ENCODE measurements at regions not wholly inside any gene's neighbourhood (a gene's known extent, or its start where the extent isn't known, plus 50 kb on each side); places are given as distances from the start of the nearest gene placed in this dataset.
"Not testable (repeated sequence)": the region's sequence is repeated elsewhere in the genome, so short reads cannot be mapped to it uniquely, and the experiment has no call there.

DNA sequence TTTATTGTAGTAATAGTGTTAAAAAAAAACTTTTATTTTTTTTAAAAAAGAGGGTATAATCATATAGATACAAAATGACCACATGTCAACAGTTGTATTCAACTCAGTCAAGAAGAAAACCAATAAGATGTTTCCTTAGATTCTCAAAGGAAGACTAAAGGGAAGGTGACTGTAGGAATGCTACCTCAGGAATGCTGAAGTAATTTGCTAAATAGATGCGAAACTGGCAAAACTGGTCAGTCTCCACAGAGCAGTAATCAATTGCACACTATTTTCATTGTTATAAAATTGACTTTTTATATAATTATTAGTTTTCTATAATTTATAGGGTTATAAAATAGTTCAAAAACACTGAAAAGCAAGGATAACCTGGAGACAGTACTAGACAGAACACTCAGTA lies 204.8 kb downstream of the GABRG2 start:
- no peaks in the 10 kb centered on the region for H3F3A ChIP-seq (ENCODE audit: insufficient read depth, low read length, poor library complexity, severe bottlenecking)
- TF ChIP-seq POLR2AphosphoS5 (IDR thresholded peaks at IDR 0.05) (no peak), RAD21 (conservative IDR thresholded peaks at IDR 0.05) (no peak), TAF1 (IDR thresholded peaks at IDR 0.05; ENCODE audit: low read depth) (no peak), EZH2 (IDR thresholded peaks at IDR 0.05; ENCODE audit: borderline replicate concordance, insufficient read depth, low read length, poor library complexity, severe bottlenecking) (no peak), EP300 (conservative IDR thresholded peaks at IDR 0.05; ENCODE audit: poor library complexity, severe bottlenecking) (no peak), SMC3 (conservative IDR thresholded peaks at IDR 0.05; ENCODE audit: poor library complexity) (no peak), MXI1 (conservative IDR thresholded peaks at IDR 0.05; ENCODE audit: poor library complexity, severe bottlenecking) (no peak)
- TF ChIP-seq, protein P1, sequence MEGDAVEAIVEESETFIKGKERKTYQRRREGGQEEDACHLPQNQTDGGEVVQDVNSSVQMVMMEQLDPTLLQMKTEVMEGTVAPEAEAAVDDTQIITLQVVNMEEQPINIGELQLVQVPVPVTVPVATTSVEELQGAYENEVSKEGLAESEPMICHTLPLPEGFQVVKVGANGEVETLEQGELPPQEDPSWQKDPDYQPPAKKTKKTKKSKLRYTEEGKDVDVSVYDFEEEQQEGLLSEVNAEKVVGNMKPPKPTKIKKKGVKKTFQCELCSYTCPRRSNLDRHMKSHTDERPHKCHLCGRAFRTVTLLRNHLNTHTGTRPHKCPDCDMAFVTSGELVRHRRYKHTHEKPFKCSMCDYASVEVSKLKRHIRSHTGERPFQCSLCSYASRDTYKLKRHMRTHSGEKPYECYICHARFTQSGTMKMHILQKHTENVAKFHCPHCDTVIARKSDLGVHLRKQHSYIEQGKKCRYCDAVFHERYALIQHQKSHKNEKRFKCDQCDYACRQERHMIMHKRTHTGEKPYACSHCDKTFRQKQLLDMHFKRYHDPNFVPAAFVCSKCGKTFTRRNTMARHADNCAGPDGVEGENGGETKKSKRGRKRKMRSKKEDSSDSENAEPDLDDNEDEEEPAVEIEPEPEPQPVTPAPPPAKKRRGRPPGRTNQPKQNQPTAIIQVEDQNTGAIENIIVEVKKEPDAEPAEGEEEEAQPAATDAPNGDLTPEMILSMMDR (IDR thresholded peaks at IDR 0.05; ENCODE audit: poor library complexity, severe bottlenecking): no peak
- TF ChIP-seq, protein P2, sequence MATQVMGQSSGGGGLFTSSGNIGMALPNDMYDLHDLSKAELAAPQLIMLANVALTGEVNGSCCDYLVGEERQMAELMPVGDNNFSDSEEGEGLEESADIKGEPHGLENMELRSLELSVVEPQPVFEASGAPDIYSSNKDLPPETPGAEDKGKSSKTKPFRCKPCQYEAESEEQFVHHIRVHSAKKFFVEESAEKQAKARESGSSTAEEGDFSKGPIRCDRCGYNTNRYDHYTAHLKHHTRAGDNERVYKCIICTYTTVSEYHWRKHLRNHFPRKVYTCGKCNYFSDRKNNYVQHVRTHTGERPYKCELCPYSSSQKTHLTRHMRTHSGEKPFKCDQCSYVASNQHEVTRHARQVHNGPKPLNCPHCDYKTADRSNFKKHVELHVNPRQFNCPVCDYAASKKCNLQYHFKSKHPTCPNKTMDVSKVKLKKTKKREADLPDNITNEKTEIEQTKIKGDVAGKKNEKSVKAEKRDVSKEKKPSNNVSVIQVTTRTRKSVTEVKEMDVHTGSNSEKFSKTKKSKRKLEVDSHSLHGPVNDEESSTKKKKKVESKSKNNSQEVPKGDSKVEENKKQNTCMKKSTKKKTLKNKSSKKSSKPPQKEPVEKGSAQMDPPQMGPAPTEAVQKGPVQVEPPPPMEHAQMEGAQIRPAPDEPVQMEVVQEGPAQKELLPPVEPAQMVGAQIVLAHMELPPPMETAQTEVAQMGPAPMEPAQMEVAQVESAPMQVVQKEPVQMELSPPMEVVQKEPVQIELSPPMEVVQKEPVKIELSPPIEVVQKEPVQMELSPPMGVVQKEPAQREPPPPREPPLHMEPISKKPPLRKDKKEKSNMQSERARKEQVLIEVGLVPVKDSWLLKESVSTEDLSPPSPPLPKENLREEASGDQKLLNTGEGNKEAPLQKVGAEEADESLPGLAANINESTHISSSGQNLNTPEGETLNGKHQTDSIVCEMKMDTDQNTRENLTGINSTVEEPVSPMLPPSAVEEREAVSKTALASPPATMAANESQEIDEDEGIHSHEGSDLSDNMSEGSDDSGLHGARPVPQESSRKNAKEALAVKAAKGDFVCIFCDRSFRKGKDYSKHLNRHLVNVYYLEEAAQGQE (IDR thresholded peaks at IDR 0.05; ENCODE audit: borderline replicate concordance): no peak
- no peak overlapping the region for H2AFZ ChIP-seq (ENCODE audit: low read depth, low read length)
- H3K9me2 ChIP-seq (ENCODE audit: insufficient read depth, low read length): no peaks in the 10 kb centered on the region
- H3K4me2 ChIP-seq (ENCODE audit: low read length): no peak overlapping the region
- H3K27ac ChIP-seq (ENCODE audit: low read length): no peak overlapping the region
- H3K79me2 ChIP-seq (replicated peaks; ENCODE audit: insufficient read depth, low read length): no peaks in the 10 kb centered on the region
- H3K36me3 ChIP-seq (ENCODE audit: insufficient read depth, low read length): no peaks in the 10 kb centered on the region
- no peaks in the 10 kb centered on the region for H3K27me3 ChIP-seq (ENCODE audit: insufficient read depth, low read depth, low read length)
- no peaks in the 10 kb centered on the region for H4K20me1 ChIP-seq (ENCODE audit: insufficient read depth)
- H3K9me3 ChIP-seq (ENCODE audit: low read length): no peaks in the 10 kb centered on the region
- H3K9ac ChIP-seq (ENCODE audit: low read length): no peak overlapping the region
- H3K4me3 ChIP-seq (ENCODE audit: low read length): no peak overlapping the region

DNA sequence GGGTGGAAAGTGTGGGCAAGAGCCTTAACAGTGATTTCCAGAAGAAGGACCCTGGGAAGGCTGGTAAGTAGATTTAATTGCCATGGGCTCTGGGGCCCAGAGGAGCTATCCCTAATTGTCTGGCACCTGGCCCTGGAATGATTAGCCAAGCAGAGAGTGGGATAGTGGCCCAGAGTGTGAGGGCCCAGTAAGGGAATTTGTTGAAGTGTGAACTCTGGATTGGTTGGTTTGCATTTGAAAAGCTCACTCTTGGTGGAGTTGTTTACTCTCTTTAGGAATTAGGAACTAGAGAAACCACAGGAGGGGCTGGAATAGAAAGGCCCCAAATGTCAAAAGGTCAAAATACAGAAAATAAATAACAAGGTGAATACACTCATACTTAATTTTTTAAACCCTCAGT lies 207.1 kb downstream of the GABRG2 start:
- Histone ChIP-seq H3K9me3 (ENCODE audit: low read length) (no peaks in the 10 kb centered on the region), H3K9me2 (ENCODE audit: insufficient read depth, low read length) (no peaks in the 10 kb centered on the region), H3K9ac (ENCODE audit: low read length) (no peak overlapping the region), H3K27ac (ENCODE audit: low read length) (no peak overlapping the region), H4K20me1 (ENCODE audit: insufficient read depth) (no peaks in the 10 kb centered on the region), H2AFZ (ENCODE audit: low read depth, low read length) (no peak overlapping the region), H3F3A (ENCODE audit: insufficient read depth, low read length, poor library complexity, severe bottlenecking) (no peaks in the 10 kb centered on the region), H3K79me2 (replicated peaks; ENCODE audit: insufficient read depth, low read length) (no peaks in the 10 kb centered on the region), H3K4me3 (ENCODE audit: low read length) (no peak overlapping the region), H3K36me3 (ENCODE audit: insufficient read depth, low read length) (no peaks in the 10 kb centered on the region), H3K27me3 (ENCODE audit: insufficient read depth, low read depth, low read length) (no peaks in the 10 kb centered on the region), H3K4me2 (ENCODE audit: low read length) (no peak overlapping the region)
- TF ChIP-seq POLR2AphosphoS5 (IDR thresholded peaks at IDR 0.05) (no peak), TAF1 (IDR thresholded peaks at IDR 0.05; ENCODE audit: low read depth) (no peak), MXI1 (conservative IDR thresholded peaks at IDR 0.05; ENCODE audit: poor library complexity, severe bottlenecking) (no peak), SMC3 (conservative IDR thresholded peaks at IDR 0.05; ENCODE audit: poor library complexity) (no peak), EP300 (conservative IDR thresholded peaks at IDR 0.05; ENCODE audit: poor library complexity, severe bottlenecking) (no peak), EZH2 (IDR thresholded peaks at IDR 0.05; ENCODE audit: borderline replicate concordance, insufficient read depth, low read length, poor library complexity, severe bottlenecking) (no peak), RAD21 (conservative IDR thresholded peaks at IDR 0.05) (no peak)
- TF ChIP-seq, protein P2 (IDR thresholded peaks at IDR 0.05; ENCODE audit: borderline replicate concordance): no peak
- TF ChIP-seq, protein P1 (IDR thresholded peaks at IDR 0.05; ENCODE audit: poor library complexity, severe bottlenecking): no peak

DNA sequence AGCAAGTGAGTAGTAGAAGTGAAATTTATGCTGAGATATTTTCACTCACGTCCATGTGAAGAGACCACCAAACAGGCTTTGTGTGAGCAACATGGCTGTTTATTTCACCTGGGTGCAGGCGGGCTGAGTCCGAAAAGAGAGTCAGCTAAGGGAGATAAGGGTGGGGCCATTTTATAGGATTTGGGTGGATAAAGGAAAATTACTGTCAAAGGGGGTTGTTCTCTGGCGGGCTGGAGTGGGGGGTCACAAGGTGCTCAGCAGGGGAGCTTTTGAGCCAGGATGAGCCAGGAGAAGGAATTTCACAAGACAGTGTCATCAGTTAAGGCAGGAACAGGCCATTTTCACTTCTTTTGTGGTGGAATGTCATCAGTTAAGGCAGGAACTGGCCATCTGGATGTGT lies 207.8 kb downstream of the GABRG2 start:
- H3K4me2 ChIP-seq (ENCODE audit: low read length); H3K9me2 ChIP-seq (ENCODE audit: insufficient read depth, low read length); H3K4me3 ChIP-seq (ENCODE audit: low read length); H3K27me3 ChIP-seq (ENCODE audit: insufficient read depth, low read depth, low read length); H3K9ac ChIP-seq (ENCODE audit: low read length); H4K20me1 ChIP-seq (ENCODE audit: insufficient read depth); H3K27ac ChIP-seq (ENCODE audit: low read length); H2AFZ ChIP-seq (ENCODE audit: low read depth, low read length); H3F3A ChIP-seq (ENCODE audit: insufficient read depth, low read length, poor library complexity, severe bottlenecking); H3K9me3 ChIP-seq (ENCODE audit: low read length); H3K79me2 ChIP-seq (replicated peaks; ENCODE audit: insufficient read depth, low read length); H3K36me3 ChIP-seq (ENCODE audit: insufficient read depth, low read length): not testable (repeated sequence)

Measured in neural cell (in vitro differentiated cells).